ENCODE measurements at regions not wholly inside any gene's neighbourhood (a gene's known extent, or its start where the extent isn't known, plus 50 kb on each side); places are given as distances from the start of the nearest gene placed in this dataset.
"Not testable (repeated sequence)": the region's sequence is repeated elsewhere in the genome, so short reads cannot be mapped to it uniquely, and the experiment has no call there.

DNA sequence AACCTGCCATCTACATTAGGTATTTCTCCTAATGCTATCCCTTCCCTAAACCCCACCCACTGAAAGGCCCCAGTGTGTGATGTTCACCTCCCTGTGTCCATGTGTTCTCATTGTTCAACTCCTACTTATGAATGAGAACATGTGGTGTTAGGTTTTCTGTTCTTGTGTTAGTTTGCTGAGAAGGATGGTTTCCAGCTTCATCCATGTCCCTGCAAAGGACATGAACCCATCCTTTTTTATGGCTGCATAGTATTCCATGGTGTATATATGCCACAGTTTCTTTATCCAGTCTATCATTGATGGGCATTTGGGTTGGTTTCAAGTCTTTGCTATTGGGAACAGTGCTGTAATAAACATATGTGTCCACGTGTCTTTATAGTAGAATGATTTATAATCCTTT is 149.2 kb downstream of the PCDH7 start:
- not testable (repeated sequence) for DNase-seq (ENCODE audit: low read depth)

DNA sequence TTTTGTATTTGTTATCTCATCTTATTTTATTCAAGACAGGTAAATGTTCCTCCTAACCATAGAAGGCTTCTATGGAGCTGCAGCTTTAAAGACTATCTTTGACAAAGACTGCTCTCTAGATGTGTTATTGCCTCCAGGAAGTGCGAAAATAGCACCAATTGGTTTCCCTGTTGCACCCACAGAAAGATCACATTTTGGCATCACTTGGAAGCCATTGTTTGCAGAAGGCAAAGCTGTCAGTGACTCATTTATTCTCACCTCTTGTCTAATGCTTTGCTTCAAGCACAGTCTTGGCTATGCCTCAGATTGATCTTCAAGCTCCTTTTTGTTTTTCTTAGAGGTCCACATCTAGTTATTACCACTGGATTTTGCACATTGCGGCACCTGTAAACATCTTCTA is 150.3 kb downstream of the PCDH7 start:
- DNase-seq (ENCODE audit: low read depth), result no peak

DNA sequence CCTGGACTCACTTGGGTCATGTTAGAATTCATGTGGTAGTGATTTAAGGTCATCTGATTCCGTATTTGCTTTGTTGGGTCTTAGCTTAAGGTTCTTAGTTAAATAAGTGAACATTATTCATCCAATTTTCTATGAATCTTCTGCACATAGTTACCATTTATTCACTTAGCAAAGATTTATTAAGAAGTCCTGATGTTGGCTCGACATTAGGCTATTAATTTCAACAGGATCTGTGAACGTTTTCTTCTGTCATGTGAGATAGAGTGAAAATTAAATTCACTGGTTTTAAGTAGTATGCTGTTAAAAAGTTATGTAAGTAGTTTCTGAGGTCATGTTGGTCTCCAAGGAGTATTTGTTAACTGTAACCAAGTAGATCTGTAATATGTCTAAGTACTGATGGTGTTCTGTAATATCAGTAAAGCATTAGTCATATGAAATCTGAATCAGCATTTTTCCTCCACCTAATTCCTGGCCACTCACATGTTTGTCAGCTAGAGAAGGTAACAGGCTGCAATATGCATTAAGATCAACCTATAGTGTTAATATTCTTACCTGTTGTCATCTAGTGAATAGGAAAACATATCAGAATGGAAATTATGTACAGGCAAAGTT is 155.6 kb downstream of the PCDH7 start:
- no peak for DNase-seq (ENCODE audit: low read depth)

DNA sequence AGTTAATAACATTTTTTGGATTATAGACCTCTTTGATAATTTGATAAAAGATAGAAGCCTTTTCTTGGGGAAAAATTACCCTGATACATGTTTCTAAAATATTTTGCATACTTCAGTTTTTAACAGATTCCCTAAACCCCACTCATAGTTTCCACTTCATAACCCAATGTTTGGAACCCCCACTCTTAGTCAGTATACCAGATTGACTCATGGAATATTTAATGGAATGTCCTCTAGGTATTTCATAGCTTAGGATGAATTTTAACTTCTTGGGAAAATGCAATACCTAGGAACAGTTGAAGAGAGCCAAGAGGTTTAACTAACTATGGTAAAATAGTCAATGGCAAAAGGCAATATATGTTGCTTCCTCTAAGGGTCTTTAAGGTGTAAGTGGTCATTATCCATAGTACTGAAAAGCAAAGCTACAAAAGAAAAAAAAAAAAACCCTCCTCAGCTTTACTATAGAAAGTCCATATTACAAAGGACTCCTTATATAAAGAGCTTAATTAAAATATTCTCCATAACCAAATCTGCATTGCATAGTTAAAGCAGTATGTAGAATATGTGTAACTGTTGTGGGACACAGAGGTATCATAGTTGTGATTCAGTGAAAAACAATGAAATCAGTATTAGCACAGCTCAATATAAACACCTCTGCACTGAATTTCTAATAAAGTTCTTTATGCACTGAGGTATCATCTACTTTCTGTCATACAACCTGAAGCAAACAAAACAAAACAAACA is 159.9 kb downstream of the PCDH7 start:
- DNase-seq (ENCODE audit: low read depth), result no peak

DNA sequence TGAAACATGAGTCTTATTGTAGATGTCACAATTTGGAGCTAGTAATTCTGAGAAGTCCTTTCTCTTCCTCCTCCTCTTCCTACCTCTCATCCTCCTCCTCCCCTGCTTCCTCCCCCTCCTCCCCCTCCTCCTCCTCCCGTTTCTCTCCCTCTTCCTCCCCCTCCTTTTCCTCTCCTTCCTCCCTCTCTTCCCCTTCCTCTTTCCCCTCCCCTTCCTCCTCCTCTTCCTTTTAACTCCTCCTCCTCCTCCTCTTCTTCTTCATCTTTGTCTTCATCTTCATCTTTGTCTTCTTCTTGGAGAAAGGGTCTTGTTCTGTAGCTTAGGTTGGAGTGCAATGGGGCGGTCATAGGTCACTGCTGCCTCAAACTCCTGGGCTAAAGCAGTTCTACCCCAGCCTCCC is 161.8 kb downstream of the PCDH7 start:
- DNase-seq (ENCODE audit: low read depth), result no peak

DNA sequence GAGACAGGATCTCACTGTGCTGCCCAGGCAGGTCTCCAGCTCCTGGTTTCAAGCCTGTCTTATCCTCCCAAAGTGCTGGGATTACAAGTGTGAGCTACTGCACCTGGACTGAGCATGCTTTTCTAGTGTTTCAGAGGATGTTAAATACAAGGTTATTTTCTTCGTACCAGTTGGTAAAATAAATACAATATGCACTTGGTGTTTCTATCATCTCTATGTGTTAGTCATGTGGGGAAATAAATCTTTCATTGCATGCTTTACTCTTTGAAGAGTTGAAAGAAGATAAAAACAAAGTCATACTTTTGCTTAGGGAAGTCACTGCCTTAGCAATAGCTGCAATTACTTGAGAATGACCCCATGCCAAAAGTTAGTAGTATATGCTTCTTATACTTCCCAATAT is 162.3 kb downstream of the PCDH7 start:
- DNase-seq (ENCODE audit: low read depth), result no peak

DNA sequence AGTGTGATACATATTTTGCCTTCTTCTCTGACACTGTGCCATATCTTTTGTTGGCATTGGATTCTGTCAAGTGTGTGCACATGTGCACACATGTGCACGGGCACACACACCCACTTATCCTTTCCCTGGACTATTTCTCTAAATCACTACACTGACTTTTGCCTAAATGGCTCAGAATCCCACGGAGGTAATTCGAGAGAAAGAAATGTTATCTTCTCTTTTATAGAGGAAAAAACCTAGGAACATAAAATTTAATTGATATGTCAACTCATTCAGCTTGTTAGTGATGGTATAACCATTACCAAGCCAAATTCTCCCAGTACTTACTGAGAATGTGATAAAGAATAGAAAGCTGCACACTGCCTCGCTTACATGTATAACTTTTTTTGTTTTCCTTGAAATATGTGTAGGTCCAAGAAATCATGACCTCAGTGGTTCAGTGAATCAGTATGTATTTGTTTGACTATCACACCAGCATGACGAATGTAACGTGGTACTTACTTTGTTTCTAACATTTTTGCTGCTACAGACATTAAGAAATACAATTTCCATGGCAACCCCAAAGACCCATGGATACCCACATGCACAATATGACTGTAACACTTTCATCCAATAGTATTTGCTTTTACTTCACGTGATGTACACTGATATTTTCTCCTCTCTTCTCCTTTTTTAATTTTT is 163.0 kb downstream of the PCDH7 start:
- DNase-seq (ENCODE audit: low read depth), result no peak

DNA sequence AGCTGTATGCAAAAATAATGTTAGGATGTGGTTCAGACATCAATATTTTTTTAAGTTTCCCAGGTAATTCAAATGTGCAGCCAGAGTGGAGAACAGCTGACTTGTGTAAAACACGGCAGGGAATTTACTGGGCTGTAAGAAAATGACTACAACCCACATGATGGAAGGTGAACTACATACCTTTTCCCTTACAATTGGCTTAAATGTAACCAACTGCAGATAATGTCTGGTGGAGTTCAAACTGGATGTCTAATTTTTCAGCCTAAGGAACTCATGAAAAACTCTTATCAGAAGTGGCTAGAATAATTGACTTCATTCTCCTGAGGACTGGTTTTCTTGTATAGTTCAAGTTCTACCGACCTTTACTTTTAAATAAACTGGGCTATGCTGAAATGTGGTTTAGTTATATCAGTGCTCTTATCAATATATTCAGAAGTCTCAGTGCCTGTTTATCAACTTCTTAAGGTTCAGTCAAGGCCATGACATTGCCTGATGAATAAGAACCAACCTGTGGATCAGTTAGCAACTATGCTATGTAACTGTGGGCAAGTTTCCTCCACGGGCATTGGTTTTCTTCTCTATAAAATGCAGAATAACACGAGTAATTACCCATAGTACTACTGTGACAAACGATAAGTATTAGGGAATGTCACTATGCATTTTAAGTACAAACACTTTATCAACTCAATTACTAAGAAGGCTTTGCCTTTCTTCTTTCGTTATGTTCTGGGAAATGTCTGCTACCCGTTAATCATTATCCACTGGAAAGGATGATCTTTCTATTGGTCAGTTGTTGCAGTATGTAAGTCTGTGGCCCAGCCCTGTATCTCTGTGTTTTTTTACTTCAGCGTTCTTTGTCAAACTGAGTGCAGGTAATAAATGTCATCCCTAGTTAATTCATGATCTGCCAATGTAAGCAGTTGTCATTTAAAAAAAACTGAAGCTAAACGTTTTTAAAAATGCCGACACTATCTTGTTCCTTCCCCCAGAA is 181.6 kb downstream of the PCDH7 start:
- no peak for DNase-seq (ENCODE audit: low read depth)

DNA sequence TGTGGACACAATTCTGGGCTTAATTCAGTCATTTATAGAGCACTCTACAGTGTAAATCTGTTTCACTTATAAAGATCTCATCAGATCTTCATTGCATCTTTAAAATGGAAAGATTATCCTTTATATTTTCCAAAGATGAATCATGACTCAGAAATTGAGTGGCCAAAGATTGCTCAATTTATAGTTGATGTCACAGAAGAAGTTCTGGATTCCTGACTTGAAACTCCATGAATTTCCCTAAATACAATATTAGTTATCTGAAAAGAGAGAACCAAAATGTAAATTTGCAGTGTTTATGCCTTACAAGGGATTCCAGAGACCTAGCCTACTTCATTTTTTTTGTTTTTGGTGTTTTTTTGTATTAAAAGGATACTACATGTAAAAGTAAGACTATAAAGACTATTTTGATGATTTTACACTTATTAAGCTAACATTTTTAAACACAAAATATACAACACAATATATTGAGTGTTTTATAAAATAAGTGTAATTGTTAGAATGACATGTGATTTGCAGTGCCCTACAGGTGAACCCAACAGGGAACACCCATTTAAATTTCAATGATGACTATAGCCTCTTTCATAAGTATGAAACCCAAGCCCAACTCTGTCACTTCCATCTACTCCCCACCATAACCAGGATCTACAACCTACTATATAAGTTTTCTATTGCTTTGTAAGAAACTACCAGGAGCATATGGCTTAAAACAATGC is 183.5 kb downstream of the PCDH7 start:
- no peak for DNase-seq (ENCODE audit: low read depth)

DNA sequence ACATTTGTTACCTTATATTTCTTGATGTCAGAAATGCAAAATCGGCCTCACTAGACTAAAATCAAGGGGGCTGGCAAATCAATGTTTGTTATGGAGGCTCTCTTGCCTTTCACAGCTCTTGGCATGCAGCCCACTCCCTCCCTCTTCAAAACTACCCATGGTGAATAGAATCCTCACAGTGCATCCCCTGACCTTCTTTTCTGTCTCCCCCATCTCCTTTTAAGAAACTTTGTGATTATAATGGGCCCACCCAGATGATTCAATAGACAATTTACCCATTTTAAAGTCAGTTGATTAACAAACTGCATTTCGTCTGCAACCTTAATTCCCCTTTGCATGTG is 184.0 kb downstream of the PCDH7 start:
- DNase-seq (ENCODE audit: low read depth), result no peak

DNA sequence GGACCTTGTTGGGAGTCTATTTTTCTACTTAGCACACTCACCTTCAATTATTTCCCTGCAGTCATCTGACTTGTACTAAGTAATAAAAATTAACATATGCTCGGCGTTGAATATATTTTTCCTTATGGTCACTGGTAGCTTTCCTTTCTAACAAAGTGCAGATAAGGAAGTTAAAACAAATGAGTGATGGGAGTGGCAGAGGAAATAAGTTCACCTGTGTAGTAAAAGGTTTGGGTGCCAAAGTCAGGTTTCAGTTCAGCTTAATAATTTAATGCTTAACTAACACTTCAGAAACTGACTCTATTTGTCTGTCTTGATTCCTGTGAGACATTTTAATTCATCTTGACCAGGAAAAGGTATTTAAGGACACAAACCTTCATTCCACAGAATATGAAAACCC is 184.4 kb downstream of the PCDH7 start:
- no peak for DNase-seq (ENCODE audit: low read depth)

DNA sequence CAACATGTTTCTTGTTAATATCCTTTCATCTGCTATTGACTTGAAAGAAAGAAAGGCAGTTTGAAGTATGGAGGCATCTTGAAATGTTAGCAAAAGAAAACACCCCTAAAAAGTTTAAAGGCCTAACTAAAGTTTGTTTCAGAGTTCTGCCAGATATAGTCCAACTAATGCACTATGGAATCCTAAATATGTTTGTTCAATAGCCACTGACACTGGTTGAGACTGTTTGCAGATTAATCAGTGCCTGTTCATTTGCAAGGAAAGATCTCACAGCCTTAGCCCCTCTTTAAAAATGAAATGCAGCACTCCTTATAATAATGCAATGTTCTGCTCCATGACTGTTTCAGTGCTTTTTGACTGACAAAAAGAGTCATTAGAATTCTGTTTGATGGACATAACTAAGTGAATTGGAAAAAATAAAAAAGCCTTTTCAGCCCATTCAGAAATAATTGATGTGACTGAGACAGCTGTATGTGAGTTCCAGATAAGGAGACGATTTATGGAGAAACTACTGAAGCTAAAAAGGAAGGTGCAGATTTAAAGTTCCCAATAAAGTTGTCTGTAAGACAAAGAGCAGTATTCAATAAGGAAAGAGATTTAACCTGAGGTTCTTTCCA is 192.0 kb downstream of the PCDH7 start:
- DNase-seq (ENCODE audit: low read depth), result peak; percentile 10

DNA sequence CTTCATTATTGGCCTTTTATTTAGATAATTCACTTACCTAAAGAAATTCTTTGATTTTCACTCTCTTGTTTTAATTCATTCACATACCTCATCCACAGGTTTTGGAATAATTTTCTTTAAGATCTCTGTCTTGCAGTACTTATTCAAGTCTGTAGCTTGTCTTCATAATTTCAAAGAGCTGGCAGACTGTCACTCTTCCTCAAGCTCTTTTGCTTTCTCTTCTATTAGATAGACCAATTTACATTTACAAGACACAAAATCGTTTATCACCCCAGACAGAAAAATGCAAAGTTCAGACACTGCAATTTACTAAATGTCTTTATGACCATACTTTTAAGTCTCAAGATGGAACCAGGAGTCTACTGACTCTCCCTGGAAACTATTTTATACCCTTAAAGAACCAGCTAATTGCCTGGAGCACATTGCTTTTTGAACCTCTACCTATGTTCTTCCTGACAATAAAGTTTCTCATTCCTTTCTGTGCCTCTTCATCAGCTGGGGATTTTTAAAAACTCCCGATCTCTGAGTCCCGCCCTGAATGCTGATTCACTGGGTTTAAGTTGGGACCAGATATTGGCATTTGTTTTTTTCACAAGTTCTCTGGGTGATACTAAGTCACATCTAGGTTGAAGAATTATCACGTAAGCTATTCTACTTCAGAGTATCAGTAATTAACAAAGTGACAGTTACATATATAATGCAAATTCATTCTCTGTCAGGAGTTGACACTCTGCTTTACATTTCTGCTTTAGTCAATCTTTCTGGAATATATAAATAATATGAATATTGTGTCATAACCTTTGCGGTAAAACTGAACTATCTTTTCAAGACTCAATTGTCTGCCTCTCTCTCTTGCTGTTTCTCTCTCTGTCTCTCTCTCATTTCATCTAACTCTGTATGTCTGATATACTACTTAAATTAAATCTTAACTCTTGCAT is 196.4 kb downstream of the PCDH7 start:
- no peak for DNase-seq (ENCODE audit: low read depth)

DNA sequence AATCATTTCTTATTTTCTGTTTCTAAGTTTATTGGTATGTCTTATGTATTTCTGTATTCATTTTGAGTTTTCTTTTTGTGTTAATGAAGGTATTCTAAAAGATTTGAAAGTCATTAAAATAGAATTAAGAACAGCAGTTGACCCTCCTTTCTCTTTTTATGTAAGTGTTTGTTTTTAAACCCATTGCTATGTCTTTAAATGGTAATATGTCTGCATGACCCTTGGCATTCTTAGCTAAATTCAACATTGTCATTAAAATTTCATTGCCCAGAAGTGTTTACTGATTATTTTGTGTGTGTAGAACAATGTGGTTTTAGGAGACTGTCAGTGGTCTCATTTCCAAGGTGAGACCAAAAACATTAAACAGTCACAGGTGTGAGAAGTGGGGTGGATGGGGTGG is 197.8 kb downstream of the PCDH7 start:
- no peak for DNase-seq (ENCODE audit: low read depth)

DNA sequence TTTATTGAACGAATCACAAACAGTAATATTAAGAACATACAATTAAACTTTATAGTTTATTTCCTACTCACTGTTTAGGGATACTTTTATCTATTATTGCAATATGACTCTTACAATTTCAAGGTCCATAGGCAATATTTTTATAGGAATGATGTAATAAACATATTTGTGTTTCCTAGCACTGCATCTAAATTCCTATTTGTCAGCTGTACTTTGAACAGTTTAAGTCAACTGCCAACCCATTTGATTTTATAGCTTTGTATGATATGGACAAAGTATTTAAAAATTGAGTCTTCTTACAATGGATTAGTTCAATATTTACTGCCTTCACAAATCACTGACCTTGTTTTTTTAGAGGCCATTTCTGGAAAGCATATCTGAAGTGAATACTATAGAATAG is 199.3 kb downstream of the PCDH7 start:
- no peak for DNase-seq (ENCODE audit: low read depth)

DNA sequence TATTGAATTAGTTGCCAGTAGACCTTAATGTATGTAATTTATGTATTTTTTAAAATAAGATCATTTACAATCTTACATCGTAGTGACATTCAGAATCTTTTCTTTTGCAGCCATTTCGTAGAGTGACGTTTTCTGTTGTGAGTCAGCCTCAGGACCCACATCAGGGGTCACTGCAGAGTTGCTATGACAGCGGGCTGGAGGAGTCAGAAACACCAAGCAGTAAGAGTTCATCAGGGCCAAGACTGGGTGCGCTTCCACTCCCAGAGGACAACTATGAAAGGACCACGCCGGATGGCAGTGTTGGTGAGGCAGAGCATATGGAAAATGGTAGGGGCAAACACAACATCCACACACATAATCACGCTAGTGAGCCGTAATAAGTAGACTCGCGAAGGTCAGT is 199.9 kb downstream of the PCDH7 start:
- no peak for DNase-seq (ENCODE audit: low read depth)

DNA sequence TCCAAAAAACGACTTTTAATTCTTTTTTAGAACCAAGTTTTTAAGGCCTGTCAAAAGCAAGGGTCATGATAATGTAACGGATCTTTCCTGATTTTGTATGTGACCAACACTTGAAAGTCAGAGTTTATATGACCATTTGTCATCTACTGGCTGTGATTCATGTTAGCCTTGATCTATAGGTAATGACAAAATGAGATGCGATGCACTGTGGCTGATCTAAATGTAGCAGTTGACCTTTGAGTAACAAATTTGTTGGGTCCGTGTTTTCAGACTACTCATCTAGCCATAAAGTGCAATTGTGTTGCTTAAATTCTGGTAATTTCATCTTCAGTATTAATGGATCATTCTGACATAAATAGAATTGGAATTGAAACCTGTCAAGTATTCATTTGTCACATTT is 202.5 kb downstream of the PCDH7 start:
- DNase-seq (ENCODE audit: low read depth), result no peak

DNA sequence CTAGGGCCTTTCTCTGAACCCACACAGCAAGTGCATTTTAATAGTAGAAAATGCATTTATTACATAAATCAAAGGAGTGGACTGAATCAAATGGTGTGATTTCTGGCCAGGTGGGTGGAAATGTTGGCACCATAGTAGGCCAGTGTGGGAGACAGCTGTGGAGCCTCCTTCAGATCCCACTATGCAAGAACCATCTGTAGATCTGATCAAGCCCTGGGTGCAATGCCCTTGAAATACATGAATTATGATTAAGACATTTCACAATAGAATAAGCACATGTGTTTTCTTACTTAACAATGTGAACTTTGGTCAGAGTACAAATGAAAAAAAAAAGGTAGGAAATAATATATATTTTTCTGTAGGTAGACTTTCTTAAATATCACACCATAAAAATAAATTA is 204.3 kb downstream of the PCDH7 start:
- no peak for DNase-seq (ENCODE audit: low read depth)

DNA sequence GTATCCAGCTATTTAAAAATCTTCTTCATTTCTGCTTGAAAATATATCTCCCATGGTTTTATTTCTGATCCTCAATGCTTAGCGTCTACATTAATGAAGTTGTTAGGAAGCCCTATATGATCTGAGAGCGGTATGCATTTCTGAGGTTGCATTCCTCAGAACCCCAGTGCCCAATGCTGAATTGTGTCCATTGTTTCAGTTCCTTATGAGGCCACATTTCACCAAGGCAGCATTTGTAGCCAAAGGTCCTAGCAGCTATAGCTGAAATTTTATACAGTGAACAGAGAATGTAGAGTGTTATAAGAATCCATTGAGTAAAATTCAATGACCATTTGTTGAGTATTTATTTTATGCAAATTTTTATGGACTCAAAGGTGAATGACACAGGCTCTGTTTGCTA is 209.5 kb downstream of the PCDH7 start:
- DNase-seq (ENCODE audit: low read depth), result no peak
